Left kidney (tissue), 1 donor: ENCODE measurements at regions not wholly inside any gene's neighbourhood (a gene's known extent, or its start where the extent isn't known, plus 50 kb on each side); places are given as distances from the start of the nearest gene placed in this dataset.
"Not testable (repeated sequence)": the region's sequence is repeated elsewhere in the genome, so short reads cannot be mapped to it uniquely, and the experiment has no call there.

Experiments
- DNase-seq: peaks from one replicate; pipeline ENCODE4 v3.0.0-alpha.2; 2013

- DNase-seq: no peak
These were observed 264.8 kb upstream of the KIF2A start for GRCh38 chr5:62041156-62041756.

GRCh38 chr5:62042007-62042406, 264.0 kb upstream of the KIF2A start:
- no peak for DNase-seq

GRCh38 chr5:62043289-62044280, 262.4 kb upstream of the KIF2A start:
- no peak for DNase-seq

DNA sequence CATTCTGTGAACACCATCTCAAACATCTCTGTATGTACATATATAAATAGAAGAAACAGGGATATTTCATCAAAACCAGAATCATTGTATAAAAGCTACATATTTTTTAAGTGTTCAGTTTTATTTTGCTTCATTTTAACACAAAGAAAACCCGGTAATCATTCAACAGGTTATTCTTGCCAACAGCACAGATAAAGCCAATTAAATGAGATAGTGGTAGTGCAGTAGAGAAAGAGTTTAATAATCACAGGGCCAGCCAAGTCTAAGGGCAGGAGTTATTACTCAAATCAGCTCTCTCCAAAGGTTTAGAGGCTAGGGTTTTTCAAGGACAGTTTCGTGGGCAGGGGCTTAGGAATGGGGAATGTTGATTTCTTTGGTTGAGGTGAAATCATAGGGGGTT, 261.0 kb upstream of the KIF2A start:
- no peak for DNase-seq

DNA sequence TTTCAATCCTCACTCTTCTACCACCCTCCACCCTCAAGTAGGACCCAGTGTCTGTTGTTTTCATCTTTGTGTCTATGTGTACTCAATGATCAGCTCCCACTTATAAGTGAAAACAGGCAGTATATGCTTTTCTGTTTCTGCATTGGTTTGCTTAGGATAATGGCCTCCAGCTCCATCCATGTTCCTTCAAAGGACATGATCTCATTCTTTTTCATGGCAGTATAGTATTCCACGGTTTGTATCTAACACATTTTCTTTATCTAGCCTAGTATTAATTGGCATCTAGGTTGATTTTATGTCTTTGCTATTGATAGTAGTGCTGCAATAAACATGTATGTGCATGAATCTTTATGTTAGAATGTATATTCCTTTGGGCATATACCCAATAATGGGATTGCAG, 259.8 kb upstream of the KIF2A start:
- no peak for DNase-seq

- no peak for DNase-seq
These were observed 254.3 kb upstream of the KIF2A start for GRCh38 chr5:62051747-62052146.

DNA sequence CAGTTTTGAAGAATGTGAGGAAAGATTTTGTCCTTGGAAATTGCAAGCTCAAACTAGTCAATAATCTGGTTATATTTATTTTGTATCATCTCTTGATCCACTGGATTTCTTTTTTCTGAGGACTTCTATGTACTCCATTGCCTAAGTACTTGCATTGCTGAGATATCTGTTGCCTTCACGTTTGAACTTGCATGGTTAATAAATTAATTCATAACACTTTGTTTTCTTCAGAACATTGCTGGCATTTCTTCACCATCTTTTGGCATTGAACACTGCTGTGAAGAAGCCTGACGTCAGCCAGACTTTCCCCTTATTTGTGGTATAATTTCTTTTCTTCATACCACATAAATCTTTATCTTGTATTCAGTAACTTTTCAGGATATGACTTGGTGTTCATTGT, 246.0 kb upstream of the KIF2A start:
- DNase-seq: no peak

DNA sequence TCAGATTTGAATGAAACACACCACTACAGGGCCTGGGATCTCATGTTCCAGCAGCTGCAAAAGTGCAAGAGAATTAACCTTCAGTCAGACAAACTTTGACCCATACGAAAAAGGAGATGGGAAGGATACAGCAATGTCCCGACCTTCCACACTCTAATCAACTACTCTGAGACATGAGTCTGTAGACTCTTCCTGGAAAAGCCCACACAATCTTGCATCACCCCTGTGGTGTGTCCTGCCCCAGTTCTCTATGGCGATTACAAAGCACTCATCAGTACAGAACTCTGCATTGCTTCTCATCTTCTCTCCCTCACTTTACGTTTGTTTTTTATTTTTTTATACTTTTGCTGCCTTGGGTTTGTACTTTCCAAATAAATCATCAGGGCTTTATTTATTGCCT, 241.0 kb upstream of the KIF2A start:
- DNase-seq: peak; percentile 10

DNA sequence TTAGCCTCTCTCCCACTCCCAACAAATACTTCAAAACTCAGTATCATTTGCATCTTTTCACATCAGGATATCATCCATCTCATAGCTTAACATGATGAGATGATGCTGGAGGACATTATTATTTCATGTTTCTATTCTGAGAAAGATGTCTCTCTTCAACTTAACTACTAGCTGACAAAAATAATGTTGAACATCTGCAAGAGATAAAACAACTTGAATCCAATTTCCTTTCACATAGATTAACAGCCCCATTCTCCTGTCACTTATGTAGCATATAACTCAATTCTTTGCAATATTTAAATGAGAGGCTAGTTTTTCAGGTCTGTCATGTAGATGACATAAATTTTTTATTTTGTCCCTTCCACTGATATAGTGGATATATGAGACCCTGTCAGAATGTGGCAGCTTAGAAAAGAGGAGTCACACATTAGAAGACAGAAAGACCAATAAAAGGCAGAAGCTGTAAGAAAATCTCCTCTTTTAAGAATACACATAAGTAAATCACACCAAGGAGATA, 239.2 kb upstream of the KIF2A start:
- peak; percentile 52 for DNase-seq

DNA sequence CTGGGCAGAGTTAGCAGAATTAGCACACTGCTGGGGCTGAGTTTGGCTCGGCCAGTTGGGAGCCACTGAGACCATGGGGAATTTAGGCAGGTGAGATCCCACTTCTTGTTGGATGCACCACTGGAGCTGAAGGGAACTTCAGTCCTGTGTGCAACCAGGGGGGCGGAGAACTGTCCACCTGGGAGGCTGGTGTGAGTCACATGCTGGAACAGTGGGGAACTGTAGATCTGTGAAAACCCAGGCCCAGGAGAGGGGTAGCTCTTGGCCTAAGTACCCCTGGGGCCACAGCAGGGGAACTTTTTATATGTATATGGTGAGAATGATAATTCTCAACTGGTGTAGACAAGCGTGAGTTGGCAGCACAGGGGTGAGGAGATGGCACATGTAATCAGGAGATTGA, 237.5 kb upstream of the KIF2A start:
- DNase-seq: no peak

DNA sequence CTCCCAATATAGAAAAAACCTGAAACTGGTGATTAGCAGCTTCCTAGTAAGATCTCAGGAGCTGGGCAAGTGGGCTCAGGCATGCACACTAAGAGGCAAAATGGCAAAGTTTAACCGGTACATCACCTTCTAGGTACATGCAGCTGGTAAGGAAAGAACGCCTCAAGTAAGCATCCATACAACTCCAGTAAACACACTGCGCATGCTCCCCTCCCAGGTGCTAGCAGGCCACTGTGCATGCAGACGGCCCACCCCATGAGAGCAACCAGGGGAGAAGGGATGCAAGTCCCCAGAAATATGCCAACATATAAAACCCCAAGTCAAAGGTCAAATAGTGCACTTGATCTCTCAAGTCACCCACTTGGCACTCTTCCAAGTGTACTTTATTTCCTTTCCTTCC, 228.6 kb upstream of the KIF2A start:
- no peak for DNase-seq

DNA sequence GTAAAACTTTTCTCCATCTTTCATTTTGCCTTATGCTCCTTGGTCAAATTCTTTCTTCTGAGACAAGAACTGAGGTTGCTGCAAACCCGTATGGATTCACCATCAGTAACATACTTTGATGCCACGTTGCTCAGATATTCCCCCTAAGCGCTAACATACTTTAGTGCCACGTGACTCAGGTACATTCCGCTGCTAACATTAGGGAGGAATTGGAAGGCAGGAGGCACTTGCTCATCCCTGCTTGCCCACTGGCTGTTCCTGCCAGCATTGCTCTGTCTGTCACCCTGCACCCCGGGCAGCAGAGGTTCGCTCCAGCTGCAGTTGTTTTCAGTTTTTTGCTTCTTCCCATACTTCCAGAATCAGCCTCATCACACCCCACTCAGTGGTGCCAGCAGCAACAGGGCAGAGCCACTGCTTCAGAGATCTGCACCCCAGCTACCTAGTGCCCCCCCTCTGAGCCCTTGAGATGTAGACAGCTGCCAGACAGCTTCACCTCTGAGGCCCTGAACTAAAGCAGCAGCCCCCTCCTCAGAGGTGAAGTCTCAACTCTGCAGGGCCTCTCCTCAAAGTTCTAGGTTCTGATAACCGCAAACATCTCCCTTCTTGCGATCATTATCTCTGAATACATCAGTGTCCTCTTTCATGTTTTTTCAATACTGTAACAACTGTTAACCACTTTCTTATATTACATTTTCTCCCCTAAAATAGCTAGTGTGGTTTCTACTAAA, 228.0 kb upstream of the KIF2A start:
- no peak for DNase-seq

DNA sequence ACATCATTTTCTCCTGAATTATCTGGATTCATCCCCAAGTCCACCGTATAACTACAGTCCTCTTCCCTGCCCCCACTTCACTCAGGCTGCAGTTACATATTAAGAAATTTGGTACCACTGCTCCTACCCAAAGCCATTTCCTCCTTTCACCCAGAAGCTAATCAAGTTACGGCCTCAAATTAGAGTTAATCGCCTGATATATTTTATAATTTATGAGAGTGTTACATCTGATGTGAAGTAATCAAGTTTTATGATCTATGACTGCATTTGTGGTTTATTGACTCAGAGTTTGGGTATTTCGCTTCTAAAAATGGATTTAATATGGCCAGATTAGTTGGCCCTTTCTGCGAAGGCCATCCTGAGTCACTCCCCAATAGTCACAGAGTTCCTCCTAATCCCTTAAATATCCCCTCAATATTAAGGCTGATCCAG, 223.6 kb upstream of the KIF2A start:
- no peak for DNase-seq

GRCh38 chr5:62083247-62083646, 222.8 kb upstream of the KIF2A start:
- DNase-seq: no peak

- no peak for DNase-seq
These were observed 222.3 kb upstream of the KIF2A start for GRCh38 chr5:62083661-62084060.

DNA sequence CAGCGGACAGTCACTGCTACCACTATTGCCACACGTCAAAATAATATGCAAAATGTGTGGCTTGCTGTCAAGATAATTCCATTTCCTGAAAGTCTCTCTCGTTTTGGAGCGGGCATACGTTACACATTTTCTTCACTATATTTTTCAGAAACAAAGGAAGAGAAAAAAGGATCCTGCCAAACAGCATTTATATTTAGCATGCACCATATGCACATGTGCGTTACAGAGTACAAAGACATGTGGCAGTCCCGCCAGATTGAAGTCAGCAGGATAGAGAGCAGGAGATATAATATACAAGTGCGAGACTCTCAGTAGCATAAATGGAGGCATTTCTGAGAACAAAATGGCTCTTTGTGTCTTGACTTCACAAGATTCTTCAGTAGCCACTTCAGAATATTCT, 221.6 kb upstream of the KIF2A start:
- no peak for DNase-seq

GRCh38 chr5:62090953-62091352, 215.1 kb upstream of the KIF2A start:
- no peak for DNase-seq

- DNase-seq: no peak
These were observed 212.6 kb upstream of the KIF2A start for GRCh38 chr5:62093411-62093810.

DNA sequence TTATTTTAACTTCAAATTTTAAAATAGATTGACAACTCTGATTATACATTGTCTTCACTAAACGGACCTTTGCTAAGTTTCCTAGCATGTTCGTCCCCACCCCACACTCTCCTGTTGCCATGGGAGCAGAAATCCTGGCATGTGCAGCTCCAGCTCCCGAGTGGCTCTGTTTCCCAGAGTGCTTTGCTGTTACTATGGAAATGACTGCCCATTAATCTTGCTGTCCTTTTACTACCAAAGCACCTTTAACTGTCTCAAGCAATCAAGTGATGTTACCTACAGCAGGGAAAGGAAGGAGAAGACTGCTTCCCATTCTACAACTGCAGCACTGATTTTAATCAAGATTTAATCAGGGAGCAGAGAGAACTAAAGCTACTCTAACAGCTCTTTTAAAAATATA, 212.0 kb upstream of the KIF2A start:
- DNase-seq: peak; percentile 85

DNA sequence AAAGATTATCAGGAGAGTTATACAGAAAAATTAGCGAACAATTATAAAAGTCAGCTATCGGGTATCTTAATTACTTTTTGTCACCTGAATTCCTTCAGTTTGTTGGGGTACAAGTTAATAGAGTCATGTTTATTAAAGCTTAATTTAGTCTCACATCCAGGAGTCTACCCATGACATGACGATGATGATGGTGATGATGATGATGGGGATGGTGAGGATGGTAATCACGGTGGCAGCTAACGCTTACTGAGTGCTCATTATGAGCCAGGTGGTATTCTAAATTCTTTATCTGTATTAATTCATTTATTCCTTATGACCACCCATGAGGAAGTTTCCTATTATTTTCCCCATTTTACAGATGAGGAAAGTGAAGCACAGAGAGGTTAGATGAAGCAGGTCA, 208.6 kb upstream of the KIF2A start:
- no peak for DNase-seq

GRCh38 chr5:62100201-62100600, 205.8 kb upstream of the KIF2A start:
- no peak for DNase-seq

GRCh38 chr5:62103863-62104262, 202.1 kb upstream of the KIF2A start:
- not testable (repeated sequence) for DNase-seq

DNA sequence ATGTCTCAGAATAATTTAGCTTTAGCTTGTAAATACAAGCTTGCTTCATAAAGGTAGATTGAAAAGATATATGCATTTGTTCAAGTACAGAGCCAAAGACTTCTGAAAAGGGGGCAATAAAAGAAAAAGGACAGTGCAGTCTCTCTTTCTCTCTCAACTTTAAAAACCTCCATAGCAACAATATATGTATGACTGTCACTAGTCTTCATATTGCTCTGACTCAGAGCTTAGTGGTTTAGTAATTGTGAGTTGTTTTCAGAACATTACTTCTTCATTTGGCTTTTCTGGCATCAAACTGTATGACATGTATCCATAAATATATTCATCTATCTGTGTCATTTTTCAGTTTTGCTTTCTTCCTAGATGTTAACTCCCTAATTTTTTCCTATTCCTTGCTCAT, 194.6 kb upstream of the KIF2A start:
- DNase-seq: no peak
